WTC11 (cell line): ENCODE measurements at regions not wholly inside any gene's neighbourhood (a gene's known extent, or its start where the extent isn't known, plus 50 kb on each side); places are given as distances from the start of the nearest gene placed in this dataset.
"Not testable (repeated sequence)": the region's sequence is repeated elsewhere in the genome, so short reads cannot be mapped to it uniquely, and the experiment has no call there.

Source experiments
- ATAC-seq: fragments of 200-7000 bp; cut with Tn5 transposase; 2 replicates; pipeline ENCODE4 v1.10.0; 2021; ENCODE audit warnings: mild to moderate bottlenecking, moderate library complexity
- CTCF ChIA-PET: fragments of 300-600 bp; sonication (Branson Sonifier 250); formaldehyde crosslinking; loops from one replicate; lab custom pipeline; 2021; ENCODE audit warnings: antibody characterized with exemption; lab: Charles Lee
- POLR2A ChIA-PET: fragments of 350-600 bp; sonication (Branson Sonifier 250); formaldehyde crosslinking; loops from one replicate; lab custom pipeline; 2021; ENCODE audit warnings: antibody characterized with exemption; lab: Charles Lee
- DNase-seq: peaks from one replicate; pipeline ENCODE4 v3.0.0; 2021; ENCODE audit warnings: low spot score
- H3K27ac Mint-ChIP-seq: 2 replicates; pipeline ENCODE4 v1.8.0; 2021; ENCODE audit warnings: mixed read lengths
- H3K27me3 Mint-ChIP-seq: 2 replicates; pipeline ENCODE4 v1.8.0; 2021; ENCODE audit warnings: low read depth, mild to moderate bottlenecking, moderate library complexity, mixed read lengths
- H3K36me3 Mint-ChIP-seq: 2 replicates; pipeline ENCODE4 v1.8.0; 2021; ENCODE audit warnings: mixed read lengths
- H3K4me1 Mint-ChIP-seq: 2 replicates; pipeline ENCODE4 v1.8.0; 2022; ENCODE audit warnings: mixed read lengths
- H3K4me3 Mint-ChIP-seq: 2 replicates; pipeline ENCODE4 v1.8.0; 2021; ENCODE audit warnings: mild to moderate bottlenecking, moderate library complexity, mixed read lengths
- H3K9me3 Mint-ChIP-seq: 2 replicates; pipeline ENCODE4 v1.8.0; 2021; ENCODE audit warnings: mixed read lengths
- ATF2 ChIP-seq: sonication (generic); formaldehyde crosslinking; IDR thresholded peaks from 2 replicates; pipeline ENCODE4 v1.8.1; 2022; ENCODE audit warnings: low read depth, missing genetic modification reagents, borderline replicate concordance
- CBFB ChIP-seq: sonication (generic); formaldehyde crosslinking; IDR thresholded peaks from 2 replicates; pipeline ENCODE4 v1.8.1; 2022; ENCODE audit warnings: mild to moderate bottlenecking, low read depth, missing genetic modification reagents
- ELF4 ChIP-seq: sonication (generic); formaldehyde crosslinking; IDR thresholded peaks from 2 replicates; pipeline ENCODE4 v1.8.1; 2022; ENCODE audit warnings: low read depth, mild to moderate bottlenecking, moderate library complexity, missing genetic modification reagents
- EMX1 ChIP-seq: fragments of 250-450 bp; sonication (Bioruptor Pico); IDR thresholded peaks from 2 replicates; pipeline ENCODE4 v1.8.0; 2021; ENCODE audit warnings: mild to moderate bottlenecking
- MYBL2 ChIP-seq: sonication (generic); formaldehyde crosslinking; IDR thresholded peaks from 2 replicates; pipeline ENCODE4 v1.8.1; 2023; ENCODE audit warnings: mild to moderate bottlenecking, moderate library complexity, missing genetic modification reagents
- NR3C1 ChIP-seq: sonication (generic); formaldehyde crosslinking; conservative IDR thresholded peaks from 2 replicates; pipeline ENCODE4 v1.8.1; 2023; ENCODE audit warnings: low read depth, mild to moderate bottlenecking, missing genetic modification reagents
- OVOL2 ChIP-seq: fragments of 250-450 bp; sonication (Bioruptor Pico); IDR thresholded peaks from 2 replicates; pipeline ENCODE4 v1.9.0; 2021; ENCODE audit warnings: mild to moderate bottlenecking, borderline replicate concordance
- PRDM15 ChIP-seq: sonication (generic); formaldehyde crosslinking; IDR thresholded peaks from 2 replicates; pipeline ENCODE4 v1.8.0; 2022; ENCODE audit warnings: missing genetic modification reagents
- SP1 ChIP-seq: sonication (generic); formaldehyde crosslinking; conservative IDR thresholded peaks from 2 replicates; pipeline ENCODE4 v1.8.1; 2022; ENCODE audit warnings: missing genetic modification reagents
- TEAD1 ChIP-seq: sonication (generic); formaldehyde crosslinking; IDR thresholded peaks from 2 replicates; pipeline ENCODE4 v1.8.0; 2022; ENCODE audit warnings: mild to moderate bottlenecking, missing genetic modification reagents
- ZNF232 ChIP-seq: sonication (generic); formaldehyde crosslinking; IDR thresholded peaks from 2 replicates; pipeline ENCODE4 v1.8.0; 2022; ENCODE audit warnings: mild to moderate bottlenecking, missing genetic modification reagents
- ZNF512 ChIP-seq: sonication (generic); formaldehyde crosslinking; IDR thresholded peaks from 2 replicates; pipeline ENCODE4 v1.8.1; 2022; ENCODE audit warnings: missing genetic modification reagents, borderline replicate concordance
- TF ChIP-seq, protein P1 (sequence below): sonication (generic); formaldehyde crosslinking; IDR thresholded peaks from 2 replicates; pipeline ENCODE4 v1.8.1; 2022; ENCODE audit warnings: mild to moderate bottlenecking, moderate library complexity, missing genetic modification reagents
- TF ChIP-seq, protein P2 (sequence below): sonication (generic); formaldehyde crosslinking; conservative IDR thresholded peaks from 2 replicates; pipeline ENCODE4 v1.8.1; 2023; ENCODE audit warnings: mild to moderate bottlenecking, low read depth, missing genetic modification reagents, moderate library complexity
- TF ChIP-seq, protein P3 (sequence below): fragments of 250-450 bp; sonication (Bioruptor Pico); IDR thresholded peaks from 2 replicates; pipeline ENCODE4 v1.8.0; 2021; ENCODE audit warnings: mild to moderate bottlenecking
- TF ChIP-seq, protein P4 (sequence below): fragments of 250-450 bp; sonication (Bioruptor Pico); IDR thresholded peaks from 2 replicates; pipeline ENCODE4 v1.9.0; 2021; ENCODE audit warnings: mild to moderate bottlenecking

DNA sequence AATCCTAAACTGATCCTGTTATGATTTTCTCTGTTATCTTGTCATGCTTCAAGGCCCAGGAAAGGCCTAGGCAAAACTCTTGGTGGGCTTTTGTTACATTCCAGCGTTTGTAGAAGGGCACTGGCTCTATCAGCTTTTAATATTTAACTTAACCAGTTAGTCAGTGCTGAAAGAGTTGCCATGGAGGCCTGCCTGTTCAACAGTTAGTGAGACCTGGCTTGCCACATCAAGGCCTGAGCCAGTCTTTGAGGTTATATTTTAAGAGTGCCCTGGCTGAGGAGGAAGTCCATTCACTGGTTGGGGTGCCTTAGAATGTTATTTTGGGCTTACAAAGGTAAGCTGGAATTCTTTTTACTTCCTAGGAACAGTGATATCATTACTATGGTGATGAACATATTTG lies 144.1 kb upstream of the NRG3 start (continued):
- TF ChIP-seq, protein P1, sequence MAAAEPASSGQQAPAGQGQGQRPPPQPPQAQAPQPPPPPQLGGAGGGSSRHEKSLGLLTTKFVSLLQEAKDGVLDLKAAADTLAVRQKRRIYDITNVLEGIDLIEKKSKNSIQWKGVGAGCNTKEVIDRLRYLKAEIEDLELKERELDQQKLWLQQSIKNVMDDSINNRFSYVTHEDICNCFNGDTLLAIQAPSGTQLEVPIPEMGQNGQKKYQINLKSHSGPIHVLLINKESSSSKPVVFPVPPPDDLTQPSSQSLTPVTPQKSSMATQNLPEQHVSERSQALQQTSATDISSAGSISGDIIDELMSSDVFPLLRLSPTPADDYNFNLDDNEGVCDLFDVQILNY (CRISPR knock-in tag), result no peak
- TF ChIP-seq, all 79 proteins: peak for 0

GRCh38 chr10:81733542-81733941 lies 141.5 kb upstream of the NRG3 start:
- H3K4me3 Mint-ChIP-seq, result no peak overlapping the region

DNA sequence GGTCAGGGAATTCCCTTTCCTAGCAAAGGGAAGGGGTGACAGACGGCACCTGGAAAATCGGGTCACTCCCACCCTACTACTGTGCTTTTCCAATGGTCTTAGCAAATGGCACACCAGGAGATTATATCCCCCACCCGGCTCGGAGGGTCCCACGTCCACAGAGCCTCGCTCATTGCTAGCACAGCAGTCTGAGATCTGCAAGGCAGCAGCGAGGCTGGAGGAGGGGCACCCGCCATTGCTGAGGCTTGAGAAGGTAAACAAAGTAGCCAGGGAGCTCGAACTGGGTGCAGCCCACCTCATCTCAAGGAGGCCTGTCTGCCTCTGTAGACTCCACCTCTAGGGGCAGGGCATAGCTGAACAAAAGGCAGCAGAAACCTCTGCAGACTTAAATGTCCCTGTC lies 139.8 kb upstream of the NRG3 start:
- H3K27ac Mint-ChIP-seq, H3K36me3 Mint-ChIP-seq, CTCF ChIA-PET, POLR2A ChIA-PET, DNase-seq, H3K4me3 Mint-ChIP-seq, ATAC-seq, H3K27me3 Mint-ChIP-seq, H3K4me1 Mint-ChIP-seq: not testable (repeated sequence)
- peaks cover 21% of the 10 kb centered on the region for H3K9me3 Mint-ChIP-seq

More at GRCh38 chr10:81733542-81733941, 141.5 kb upstream of the NRG3 start:
- DNase-seq (no peak), ATAC-seq (no peak)
- Mint-ChIP-seq H3K4me1 (peaks cover 16% of the 10 kb centered on the region), H3K27me3 (no peaks in the 10 kb centered on the region), H3K36me3 (peaks cover 4% of the 10 kb centered on the region; the same call in 1 of the 2 replicates), H3K27ac (no peak overlapping the region), H3K9me3 (peaks cover 19% of the 10 kb centered on the region)
- no peak for TF ChIP-seq SP1
- ChIA-PET POLR2A (no interaction called here), CTCF (no interaction called here)

DNA sequence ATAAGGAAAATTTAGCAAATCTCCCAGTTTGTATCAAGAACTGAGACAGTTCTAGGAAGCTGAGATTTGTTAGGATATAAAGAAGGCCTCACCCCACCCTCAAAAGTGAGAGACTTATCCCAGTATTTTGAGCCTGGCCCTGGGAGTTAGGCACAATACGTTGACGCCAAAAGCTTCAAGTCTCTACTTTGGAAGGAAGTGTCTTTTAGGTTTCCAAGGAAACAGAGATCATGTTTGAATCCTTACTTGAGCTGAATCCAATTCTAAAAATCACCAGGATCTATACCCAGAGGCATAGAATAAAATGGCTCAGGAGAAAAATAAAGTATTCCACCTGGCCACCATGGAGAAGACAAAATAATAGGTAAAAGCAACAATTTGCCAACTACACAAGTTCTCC lies 115.9 kb upstream of the NRG3 start:
- H3K4me1 Mint-ChIP-seq, result no peaks in the 10 kb centered on the region
- CTCF ChIA-PET, result no interaction called here
- H3K4me3 Mint-ChIP-seq, result no peak overlapping the region
- no peak overlapping the region for H3K27ac Mint-ChIP-seq
- peaks cover 1% of the 10 kb centered on the region for H3K9me3 Mint-ChIP-seq
- ATAC-seq (no peak), DNase-seq (no peak)
- no peaks in the 10 kb centered on the region for H3K36me3 Mint-ChIP-seq
- POLR2A ChIA-PET, result no interaction called here
- H3K27me3 Mint-ChIP-seq, result no peaks in the 10 kb centered on the region
- TF ChIP-seq TEAD1 (CRISPR knock-in tag), result no peak
- no peak for TF ChIP-seq ZNF232 (CRISPR knock-in tag)
- TF ChIP-seq, protein P2, sequence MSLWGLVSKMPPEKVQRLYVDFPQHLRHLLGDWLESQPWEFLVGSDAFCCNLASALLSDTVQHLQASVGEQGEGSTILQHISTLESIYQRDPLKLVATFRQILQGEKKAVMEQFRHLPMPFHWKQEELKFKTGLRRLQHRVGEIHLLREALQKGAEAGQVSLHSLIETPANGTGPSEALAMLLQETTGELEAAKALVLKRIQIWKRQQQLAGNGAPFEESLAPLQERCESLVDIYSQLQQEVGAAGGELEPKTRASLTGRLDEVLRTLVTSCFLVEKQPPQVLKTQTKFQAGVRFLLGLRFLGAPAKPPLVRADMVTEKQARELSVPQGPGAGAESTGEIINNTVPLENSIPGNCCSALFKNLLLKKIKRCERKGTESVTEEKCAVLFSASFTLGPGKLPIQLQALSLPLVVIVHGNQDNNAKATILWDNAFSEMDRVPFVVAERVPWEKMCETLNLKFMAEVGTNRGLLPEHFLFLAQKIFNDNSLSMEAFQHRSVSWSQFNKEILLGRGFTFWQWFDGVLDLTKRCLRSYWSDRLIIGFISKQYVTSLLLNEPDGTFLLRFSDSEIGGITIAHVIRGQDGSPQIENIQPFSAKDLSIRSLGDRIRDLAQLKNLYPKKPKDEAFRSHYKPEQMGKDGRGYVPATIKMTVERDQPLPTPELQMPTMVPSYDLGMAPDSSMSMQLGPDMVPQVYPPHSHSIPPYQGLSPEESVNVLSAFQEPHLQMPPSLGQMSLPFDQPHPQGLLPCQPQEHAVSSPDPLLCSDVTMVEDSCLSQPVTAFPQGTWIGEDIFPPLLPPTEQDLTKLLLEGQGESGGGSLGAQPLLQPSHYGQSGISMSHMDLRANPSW, result no peak
- TF ChIP-seq CBFB (CRISPR knock-in tag), result no peak
- TF ChIP-seq OVOL2, result no peak
- no peak for TF ChIP-seq EMX1 (CRISPR knock-in tag)
- TF ChIP-seq ZNF512 (CRISPR knock-in tag), result no peak
- no peak for TF ChIP-seq MYBL2 (CRISPR knock-in tag)
- TF ChIP-seq, protein P3, sequence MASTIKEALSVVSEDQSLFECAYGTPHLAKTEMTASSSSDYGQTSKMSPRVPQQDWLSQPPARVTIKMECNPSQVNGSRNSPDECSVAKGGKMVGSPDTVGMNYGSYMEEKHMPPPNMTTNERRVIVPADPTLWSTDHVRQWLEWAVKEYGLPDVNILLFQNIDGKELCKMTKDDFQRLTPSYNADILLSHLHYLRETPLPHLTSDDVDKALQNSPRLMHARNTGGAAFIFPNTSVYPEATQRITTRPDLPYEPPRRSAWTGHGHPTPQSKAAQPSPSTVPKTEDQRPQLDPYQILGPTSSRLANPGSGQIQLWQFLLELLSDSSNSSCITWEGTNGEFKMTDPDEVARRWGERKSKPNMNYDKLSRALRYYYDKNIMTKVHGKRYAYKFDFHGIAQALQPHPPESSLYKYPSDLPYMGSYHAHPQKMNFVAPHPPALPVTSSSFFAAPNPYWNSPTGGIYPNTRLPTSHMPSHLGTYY (CRISPR knock-in tag), result no peak
- TF ChIP-seq, protein P4, sequence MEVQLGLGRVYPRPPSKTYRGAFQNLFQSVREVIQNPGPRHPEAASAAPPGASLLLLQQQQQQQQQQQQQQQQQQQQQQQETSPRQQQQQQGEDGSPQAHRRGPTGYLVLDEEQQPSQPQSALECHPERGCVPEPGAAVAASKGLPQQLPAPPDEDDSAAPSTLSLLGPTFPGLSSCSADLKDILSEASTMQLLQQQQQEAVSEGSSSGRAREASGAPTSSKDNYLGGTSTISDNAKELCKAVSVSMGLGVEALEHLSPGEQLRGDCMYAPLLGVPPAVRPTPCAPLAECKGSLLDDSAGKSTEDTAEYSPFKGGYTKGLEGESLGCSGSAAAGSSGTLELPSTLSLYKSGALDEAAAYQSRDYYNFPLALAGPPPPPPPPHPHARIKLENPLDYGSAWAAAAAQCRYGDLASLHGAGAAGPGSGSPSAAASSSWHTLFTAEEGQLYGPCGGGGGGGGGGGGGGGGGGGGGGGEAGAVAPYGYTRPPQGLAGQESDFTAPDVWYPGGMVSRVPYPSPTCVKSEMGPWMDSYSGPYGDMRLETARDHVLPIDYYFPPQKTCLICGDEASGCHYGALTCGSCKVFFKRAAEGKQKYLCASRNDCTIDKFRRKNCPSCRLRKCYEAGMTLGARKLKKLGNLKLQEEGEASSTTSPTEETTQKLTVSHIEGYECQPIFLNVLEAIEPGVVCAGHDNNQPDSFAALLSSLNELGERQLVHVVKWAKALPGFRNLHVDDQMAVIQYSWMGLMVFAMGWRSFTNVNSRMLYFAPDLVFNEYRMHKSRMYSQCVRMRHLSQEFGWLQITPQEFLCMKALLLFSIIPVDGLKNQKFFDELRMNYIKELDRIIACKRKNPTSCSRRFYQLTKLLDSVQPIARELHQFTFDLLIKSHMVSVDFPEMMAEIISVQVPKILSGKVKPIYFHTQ (CRISPR knock-in tag), result no peak
- no peak for TF ChIP-seq ATF2 (CRISPR knock-in tag)
- no peak for TF ChIP-seq PRDM15 (CRISPR knock-in tag)
- no peak for TF ChIP-seq NR3C1 (CRISPR knock-in tag)
- TF ChIP-seq ELF4 (CRISPR knock-in tag), result no peak
